HuH-7.5 (cell line): ENCODE measurements at regions not wholly inside any gene's neighbourhood (a gene's known extent, or its start where the extent isn't known, plus 50 kb on each side); places are given as distances from the start of the nearest gene placed in this dataset.
"Not testable (repeated sequence)": the region's sequence is repeated elsewhere in the genome, so short reads cannot be mapped to it uniquely, and the experiment has no call there.

ENCODE experiments used
- DNase-seq: peaks from one replicate; pipeline ENCODE4 v3.0.0; 2011; ENCODE audit warnings: low spot score

DNA sequence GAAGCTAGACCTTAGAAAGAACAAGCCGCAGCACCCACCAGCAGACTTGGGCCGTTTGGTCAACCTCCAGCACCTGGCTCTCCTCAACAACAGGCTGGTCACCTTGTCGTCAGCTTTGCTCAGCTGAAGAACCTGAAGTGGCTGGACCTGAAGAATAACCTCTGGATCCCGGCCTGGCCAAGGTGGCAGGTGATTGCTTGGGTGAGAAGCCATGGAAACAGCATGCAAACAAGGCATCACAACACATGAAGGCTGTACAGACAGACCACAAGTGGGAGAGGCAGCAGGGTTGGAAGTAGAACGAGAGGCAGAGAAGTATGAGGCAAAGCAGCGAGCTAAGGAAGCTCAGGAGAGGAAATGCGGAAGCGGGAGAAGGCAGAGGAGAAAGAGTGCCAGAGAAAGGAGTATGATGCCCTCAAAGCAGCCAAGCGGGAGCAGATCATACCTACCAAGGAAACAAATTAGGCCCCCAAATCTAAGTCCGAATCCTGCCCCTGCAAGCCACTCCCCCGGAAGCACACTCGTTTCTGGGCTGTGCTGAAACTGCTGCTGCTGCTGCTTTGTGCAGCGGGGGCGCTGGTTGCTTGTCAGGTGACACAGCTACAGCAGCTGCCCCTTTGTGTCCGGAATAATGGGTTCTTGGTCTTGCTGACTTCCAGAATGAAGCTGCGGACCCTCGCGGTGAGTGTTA is 121.6 kb upstream of the LGSN start:
- no peak for DNase-seq

DNA sequence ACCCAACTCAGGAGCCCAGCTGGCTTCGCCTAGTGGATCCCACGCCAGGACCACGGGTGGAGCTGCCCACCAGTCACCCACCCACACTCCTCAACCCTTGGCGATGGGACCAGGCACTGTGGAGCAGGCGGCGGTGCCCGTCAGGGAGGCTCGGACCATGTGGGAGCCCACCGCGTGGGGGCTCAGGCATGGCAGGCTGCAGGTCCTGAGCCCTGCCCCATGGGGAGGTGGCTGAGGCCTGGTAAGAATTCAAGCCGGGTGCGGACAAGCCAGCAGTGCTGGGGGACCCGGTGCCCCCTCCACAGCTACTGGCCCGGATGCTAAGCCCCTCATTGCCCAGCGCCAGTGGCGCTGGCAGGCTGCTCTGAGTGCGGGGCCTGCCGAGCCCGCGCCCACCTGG is 123.1 kb upstream of the LGSN start:
- DNase-seq = no peak

DNA sequence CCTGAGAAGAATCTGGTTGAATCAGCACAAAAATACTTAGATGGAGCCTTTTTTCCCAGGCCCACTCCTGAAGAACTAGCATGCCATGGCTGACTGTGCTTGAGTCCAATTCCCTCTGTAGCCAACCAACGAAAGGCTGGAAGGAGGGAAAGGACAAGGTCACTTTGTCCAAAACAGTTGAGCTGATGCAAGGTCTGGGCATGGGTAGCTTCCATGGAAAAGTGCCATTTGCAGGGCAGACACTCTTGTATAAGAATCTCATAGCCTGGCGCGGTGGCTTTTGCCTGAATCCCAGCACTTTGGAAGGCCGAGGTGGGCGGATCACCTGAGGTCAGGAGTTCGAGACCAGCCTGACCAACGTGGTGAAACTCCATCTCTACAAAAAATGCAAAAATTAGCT is 125.0 kb upstream of the LGSN start:
- no peak for DNase-seq

DNA sequence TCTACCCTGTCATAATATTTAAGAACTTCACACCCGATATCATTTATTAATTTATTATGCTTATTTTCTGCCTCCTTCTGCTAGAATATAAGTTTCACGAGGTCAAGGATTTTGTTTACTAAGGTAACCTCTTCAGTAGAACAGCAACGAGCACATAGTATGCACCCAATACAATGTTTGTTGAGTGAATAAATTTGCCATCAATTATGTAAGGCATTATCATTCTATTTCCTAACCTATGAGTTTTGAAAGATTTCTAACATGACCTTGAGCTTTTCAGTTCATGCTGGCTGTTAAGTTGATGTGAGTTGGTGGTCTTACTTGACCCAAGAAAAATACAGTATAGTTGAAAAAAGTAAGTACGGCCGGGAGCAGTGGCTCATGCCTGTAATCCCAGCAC is 125.9 kb upstream of the LOC128125822 start:
- DNase-seq = no peak

DNA sequence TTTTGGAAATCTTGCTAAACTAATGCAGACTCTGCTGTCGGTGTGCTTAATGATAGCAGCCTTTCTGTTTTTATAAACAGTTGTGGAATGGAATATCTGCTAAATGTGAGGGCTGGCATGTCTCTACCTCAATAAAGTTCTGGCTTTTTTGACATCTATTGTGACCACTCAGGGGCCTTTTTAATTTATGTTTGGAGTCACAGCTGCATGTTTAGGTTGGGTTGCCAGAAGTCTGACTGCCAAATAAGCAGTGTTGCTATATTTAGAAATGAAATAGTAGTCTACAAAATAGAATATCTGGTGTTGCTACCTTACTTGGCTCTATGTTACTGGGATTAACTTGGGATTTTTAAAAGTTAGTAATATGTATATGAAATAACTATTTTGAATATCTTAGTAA is 125.1 kb upstream of the LOC128125822 start:
- DNase-seq = no peak

DNA sequence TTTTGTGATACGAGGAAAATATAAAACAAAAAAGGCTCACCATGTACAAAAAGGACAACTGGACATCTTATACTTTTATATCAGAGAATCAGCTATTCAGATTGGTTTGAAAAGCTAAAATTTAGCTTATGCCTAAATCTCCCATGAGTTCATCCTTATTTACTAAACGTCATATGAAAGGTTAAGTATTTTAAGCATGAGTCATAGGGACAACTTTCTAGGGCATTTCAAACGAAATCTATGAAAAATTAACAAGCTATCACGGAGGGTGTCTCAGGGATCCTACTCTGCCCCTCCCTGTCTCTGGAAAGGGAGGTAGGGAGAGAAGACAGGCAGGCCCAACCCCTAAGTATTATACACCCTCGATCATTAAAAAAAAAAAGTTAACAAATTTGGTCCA is 124.1 kb upstream of the LOC128125822 start:
- no peak for DNase-seq

DNA sequence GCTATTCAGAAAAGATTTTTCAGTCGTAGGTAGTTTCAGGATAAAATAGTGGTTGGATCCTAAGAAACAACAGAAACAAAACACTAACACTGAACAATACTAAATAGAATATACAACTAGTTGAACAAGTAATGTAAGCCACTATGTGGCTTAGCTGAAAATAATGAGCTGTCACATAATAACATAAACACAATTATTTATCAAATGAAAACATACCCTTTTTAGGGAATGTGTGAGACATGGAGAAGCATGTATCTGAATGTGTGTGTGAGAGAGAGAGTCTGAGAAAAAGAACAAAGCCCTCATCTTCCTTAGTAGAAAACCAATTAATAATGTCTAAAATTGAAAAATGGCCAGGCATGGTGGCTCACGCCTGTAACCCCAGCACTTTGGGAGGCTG is 122.6 kb upstream of the LOC128125822 start:
- DNase-seq = no peak

DNA sequence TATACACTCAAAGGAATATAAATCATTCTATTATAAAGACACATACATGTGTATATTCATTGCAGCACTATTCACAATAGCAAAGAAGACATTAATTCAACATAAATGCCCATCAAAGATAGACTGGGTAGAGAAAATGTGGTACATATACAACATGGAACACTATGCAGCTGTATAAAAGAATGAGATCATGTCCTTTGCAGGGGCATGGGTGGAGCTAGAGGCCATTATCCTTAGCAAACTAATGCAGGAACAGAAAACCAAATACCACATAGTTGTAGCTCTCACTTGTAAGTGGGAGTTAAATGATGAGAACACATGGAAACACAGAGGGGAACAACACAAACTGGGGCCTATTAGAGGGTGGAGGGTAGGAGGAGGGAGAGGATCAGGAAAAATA is 121.0 kb upstream of the LOC128125822 start:
- no peak for DNase-seq

DNA sequence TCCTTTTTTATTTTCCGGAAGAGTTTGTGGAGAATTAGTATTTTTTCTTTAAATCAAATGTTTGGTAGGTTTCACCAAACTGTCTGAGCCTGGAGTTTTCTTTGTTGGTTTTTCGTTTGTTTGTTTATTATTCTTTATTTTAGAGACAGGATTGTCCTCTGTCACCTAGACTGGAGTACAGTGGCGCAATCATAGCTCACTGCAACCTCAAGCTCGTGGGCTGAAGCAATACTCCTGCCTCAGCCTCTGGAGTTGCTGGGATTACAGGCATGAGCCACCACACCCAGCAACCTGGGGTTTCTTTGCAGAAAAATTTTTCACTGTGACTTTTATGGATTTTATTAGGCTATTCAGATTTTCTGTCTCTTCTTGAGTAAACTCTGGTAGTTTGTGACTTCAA is 120.2 kb upstream of the LOC128125822 start:
- no peak for DNase-seq

DNA sequence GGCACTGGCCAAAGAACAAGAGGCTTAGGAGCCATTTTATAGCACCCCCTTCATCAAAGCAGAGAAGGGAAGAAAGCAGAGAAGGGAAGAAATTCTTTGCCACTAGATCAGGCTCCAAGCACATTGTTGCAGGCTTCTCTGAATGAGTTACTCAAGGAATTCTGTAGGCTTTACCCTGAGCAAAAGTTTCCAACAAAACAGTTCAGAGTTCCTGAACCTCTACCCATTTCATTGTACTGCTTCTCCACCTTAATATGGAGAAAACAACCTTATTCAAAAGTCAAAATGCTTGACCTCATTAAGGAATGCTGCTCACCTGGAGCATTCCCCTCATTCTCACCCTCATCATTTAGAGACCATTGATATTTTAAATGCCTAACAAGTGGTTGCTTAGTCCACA is 115.5 kb upstream of the LOC128125822 start:
- no peak for DNase-seq

DNA sequence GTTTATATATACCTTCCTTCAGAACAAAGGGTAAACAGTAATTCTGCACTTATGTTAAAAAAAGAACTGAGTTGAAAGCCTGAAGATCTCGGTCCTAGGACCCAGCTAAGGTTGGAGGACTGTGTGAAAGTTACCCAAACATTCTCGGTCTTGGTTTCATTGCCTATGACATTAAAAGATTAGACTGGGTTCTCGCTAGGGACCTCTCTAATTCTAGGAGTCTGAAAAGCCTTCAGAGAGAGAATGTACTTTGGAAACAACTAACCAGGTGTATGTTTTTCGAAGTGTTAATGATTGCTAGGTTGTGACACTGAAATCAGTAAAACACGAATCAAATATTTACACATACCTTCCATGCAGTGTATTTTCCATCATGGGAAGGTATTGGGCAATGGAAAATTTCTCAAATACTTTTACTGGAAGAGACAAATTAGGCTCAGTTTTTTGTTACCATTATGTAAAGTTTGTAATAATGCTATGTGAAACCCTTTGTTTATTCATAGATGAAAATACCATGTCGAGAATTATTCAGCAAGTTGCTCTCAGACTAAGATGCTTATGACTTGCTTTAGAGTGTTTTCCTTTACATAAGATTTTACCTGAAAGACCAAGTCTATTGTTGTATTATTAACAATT is 113.7 kb upstream of the LOC128125822 start:
- peak; percentile 58 for DNase-seq

DNA sequence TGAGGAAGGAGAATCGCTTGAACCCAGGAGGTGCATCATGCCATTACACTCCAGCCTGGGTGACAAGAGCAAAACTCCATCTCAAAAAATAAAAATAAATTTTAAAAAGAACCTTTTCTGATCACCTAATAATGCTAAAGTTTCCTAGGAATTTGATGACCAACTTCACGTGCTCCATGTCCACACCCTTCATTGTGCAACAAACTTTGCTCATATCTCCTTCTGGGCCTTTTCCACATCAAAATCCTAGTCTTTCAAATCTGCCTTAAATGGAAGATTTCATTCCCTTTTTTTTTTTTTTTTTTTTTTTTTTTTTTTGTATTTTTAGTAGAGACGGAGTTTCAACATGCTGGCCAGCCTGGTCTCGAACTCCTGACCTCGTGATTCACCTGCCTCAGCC is 112.5 kb upstream of the LOC128125822 start:
- no peak for DNase-seq

DNA sequence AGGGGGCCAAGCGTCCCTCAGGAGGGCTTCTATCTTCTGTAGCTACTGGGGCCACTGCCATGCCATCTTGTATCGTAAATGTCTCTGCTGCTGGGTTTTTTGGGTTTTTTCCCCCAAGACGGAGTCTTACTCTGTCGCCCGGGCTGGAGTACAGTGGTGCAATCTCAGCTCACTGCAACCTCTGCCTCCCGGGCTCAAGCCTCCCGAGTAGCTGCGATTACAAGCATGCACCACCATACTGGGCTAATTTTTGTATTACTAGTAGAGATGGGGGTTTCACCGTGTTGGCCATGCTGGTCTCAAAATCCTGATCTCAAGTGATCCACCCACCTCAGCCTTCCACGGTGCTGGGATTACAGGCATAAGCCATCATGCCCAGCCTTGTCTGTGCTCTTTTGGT is 111.3 kb upstream of the LOC128125822 start:
- DNase-seq = no peak

DNA sequence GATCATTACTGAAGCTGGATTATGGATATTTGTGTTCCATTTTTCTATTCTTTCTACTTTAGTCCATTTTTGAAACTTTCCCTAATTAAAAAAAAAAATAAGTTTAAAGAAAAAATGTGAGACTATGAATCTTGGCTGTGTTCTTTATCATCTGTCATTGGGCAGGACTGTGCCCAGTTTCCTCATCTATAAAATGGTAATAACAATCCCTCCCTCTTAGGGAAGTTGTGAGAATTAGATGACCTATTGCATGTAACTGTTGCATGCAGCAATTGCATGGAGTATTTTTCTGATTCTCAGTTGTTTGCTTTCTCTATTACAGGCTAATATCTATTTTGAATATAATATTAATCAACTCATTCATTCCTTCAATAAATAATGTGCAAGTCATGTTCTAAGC is 108.2 kb upstream of the LOC128125822 start:
- DNase-seq = no peak

DNA sequence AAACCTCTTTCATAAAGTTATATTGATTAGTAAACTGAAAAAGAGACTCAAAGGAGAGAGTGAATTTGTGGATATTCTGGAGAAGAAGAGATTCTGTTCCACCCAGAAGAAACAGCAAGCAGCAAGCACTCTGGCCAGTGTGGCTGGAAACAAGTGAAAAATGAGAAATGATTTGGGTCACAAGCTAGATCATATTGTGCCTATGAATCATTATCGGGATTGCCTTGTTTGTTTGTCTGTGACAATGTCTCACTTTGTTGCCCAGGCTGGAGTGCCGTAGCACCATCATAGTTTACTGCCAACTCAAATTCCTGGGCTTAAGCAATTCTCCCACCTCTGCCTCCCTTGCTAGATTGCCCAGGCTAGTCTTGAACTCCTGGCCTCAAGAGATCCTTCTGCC is 106.5 kb upstream of the LOC128125822 start:
- no peak for DNase-seq

DNA sequence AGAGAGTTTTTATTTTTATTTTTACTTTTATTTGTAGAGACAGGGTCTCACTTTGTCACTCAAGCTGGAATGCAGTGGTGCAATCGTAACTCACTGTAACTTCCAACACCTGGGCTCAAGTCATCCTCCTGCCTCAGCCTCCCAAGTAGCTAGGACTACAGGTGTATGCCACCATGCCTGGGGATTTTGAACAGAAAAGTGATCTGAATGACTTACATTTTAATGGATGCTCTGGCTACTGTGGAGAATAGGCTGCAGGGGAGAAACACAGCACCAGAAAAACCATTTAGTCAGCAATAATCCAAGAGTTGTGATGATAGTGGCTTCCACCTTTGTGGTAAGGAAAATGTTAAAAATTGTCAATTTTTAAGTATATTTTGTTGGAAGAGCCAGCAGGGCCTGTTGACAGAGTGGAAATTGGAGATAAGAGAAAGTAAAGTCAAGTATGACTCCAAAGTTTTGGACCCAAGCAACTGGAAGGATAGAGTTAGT is 106.0 kb upstream of the LOC128125822 start:
- DNase-seq = no peak

DNA sequence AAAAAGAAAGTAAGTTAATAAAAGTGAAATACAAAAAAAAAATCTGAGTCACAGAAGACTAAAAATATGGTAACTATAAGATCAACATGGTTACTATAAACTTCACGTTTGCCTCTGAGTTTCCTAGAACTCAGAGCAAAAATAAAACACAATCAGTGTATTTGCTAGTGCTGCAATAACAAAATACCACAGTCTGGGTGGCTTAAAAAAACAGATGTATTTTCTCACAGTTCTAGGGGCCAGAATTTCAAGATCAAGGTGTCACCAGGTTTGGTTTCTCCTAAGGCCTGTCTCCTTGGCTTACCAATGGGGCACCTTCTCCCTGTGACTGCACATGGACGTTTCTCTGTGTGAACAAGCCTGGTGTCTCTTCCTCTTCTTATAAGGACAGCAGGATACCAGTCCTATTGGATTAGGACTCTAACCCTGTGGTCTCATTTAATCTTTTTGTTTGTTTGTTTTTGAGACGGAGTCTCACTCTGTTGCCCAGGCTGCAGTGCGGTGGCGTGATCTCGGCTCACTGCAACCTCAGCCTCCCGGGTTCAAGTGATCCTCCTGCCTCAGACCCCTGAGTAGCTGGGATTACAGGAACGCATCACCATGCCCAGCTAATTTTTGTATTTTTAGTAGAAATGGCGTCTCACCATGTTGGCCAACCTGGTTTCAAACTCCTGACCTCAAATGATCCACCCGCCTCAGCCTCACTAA is 104.9 kb upstream of the LOC128125822 start:
- no peak for DNase-seq

DNA sequence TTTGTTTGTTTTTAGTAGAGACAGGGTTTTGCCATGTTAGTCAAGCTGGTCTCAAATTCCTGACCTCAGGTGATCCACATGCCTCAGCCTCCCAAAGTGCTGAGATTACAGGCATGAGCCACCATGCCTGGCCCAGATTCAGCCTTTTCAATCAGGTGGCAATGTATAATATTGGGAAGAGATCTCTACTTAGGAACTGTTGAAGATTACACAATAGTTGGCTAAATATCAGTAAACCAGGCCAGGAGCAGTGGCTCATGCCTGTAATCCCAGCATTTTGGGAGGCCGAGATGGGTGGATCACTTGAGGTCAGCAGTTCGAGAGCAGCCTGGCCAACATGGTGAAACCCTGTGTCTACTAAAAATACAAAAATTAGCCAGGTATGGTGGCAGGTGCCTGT is 101.1 kb upstream of the LOC128125822 start:
- not testable (repeated sequence) for DNase-seq

DNA sequence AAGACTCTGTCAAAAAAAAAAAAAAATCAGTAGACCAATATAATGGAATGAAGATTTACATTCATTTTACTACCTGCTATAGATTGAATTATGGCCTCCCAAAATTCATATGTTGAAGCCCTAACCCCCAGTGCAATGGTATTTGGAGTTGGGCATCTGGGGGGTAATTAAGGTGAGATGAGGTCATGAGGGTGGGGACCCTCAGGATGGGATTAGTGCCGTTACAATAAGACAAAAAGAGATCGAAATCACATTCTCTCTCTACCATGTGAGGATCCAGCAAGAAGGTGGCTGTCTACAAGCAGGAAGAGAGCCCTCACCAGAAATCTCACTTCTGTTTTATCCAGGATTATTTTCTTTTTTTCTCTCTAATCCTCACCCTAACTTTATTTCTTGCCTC is 100.6 kb upstream of the LOC128125822 start:
- no peak for DNase-seq

DNA sequence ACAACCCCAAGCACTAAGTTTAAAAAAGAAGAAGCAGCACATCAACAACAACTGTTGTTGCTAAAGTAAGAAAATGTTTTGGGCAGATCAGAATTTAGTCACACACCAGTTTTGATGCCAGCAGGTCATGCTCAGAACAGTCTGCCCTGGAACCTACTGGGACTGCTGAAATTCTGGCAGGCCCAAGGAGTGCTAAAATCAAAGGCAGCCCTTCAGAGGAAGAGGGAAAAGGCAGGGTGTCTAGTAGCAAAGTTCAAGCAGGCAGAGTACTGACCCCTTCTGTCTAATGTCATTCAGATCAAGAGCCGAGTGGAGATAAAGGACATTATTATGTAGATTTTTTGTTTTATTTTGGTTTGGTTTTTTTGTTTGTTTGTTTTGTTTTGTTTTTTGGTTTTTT is 96.6 kb upstream of the LOC128125822 start:
- DNase-seq = no peak

DNA sequence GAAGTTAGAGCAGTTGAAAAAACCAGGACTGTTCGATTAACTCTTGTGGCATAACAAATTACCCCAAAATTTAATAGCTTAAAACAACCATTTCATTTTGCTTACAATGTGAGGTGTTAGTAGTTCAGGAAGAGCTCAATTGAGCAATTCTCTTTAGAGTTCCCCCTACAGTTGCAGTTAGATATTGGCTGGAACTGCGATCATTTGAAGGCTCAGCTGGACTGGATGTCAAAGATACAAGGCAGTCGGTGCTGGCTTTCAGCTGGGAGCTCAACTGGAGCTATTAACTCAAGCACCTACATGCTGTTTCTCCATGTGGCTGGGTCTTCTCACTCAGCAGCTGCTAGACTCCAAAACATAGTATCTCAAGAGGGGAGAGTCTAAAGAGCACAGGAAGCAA is 96.0 kb upstream of the LOC128125822 start:
- no peak for DNase-seq

DNA sequence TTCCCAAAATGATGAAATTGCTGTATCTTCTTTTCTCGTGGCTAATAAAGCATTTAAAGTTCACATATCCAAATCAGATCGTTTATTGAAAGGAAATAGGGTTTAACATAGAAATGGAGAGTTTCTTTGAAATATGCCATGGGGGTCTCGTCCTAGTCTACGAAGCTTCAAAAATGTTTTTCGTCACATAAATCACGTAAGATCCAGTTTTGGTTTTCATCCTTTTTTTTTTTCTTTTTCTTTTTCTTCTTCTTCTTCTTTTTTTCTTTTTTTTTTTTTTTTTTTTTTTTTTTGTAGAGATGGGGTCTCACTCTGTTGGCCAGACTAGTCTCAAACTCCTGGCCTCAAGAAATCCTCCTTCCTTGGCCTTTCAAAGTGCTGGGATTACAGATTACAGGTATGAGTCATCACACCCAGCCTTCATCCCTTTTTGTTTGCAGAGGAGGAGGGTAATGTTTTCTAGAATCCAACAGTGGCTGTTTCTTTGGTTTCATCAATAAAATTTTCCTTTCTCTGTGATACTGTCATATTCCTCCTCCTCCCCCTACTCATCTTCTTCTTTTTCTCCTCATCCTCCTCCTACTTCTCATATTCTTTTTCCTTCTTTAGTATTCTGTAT is 94.7 kb upstream of the LOC128125822 start:
- DNase-seq = no peak

DNA sequence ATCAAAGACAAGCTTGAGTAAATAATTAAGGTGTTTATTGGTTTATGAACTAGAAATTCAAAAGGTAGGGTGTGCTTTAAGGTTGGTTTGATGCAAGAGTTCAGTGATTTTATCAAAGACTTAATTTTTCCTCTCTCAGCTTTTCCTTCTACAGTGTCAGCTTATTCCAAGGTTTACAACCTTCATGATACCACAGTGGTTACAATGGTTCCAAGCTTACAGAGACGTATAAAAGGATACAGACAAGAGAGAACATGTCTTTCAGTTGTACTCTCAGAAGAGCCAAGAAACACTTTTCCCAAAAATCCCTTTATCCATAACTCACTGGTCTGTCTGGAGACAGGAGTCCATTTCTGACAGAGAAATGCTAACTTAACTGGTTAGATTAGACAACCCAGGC is 93.5 kb upstream of the LOC128125822 start:
- DNase-seq = no peak
